ENCODE measurements at regions not wholly inside any gene's neighbourhood (a gene's known extent, or its start where the extent isn't known, plus 50 kb on each side); places are given as distances from the start of the nearest gene placed in this dataset.
"Not testable (repeated sequence)": the region's sequence is repeated elsewhere in the genome, so short reads cannot be mapped to it uniquely, and the experiment has no call there.

DNA sequence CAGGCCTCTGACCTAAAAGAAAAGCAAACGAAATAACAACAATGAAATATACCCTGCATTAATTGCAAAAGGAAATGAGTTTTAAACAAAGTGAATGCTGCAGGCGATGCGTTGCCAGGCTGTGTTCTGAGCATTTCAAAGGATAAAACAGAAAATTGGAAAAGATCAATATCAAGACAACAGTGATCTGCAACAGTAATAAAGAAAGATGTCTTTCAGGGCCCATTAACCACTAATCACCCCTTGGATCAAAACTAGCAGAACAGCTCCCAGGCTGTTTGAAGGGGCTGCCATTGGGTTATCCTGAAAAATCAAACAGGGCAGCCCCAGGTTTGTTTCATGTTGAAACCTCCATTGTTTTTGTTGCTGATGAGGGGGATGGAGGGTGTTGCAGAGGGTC, 219.2 kb downstream of the FGFR2 start:
- DNase-seq (ENCODE audit: low spot score), result no peak

GRCh38 chr10:121380211-121380610, 218.0 kb downstream of the FGFR2 start:
- no peak for DNase-seq (ENCODE audit: low spot score)

DNA sequence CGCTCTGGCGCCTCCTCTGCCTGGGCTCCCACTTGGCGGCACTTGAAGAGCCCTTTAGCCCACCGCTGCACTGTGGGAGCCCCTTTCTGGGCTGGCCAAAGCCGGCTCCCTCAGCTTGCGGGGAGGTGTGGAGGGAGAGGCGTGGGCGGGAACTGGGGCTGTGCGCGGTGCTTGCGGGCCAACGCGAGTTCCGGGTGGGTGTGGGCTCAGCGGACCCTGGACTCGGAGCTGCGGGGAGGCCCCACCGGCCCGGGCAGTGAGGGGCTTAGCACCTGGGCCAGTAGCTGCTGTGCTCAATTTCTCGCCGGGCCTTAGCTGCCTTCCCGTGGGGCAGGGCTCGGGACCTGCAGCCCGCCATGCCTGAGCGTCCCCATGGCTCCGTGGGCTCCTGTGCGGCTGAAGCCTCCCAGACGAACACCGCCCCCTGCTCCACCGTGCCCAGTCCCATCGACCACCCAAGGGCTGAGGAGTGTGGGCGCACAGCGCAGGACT, 216.2 kb downstream of the FGFR2 start:
- not testable (repeated sequence) for DNase-seq (ENCODE audit: low spot score)

- no peak for DNase-seq (ENCODE audit: low spot score)
These were observed 213.1 kb downstream of the FGFR2 start for GRCh38 chr10:121385136-121385535.

- DNase-seq (ENCODE audit: low spot score), result no peak
These were observed 205.6 kb downstream of the FGFR2 start for GRCh38 chr10:121392657-121393056.

- DNase-seq (ENCODE audit: low spot score), result no peak
These were observed 204.7 kb downstream of the FGFR2 start for GRCh38 chr10:121393522-121393921.

- DNase-seq (ENCODE audit: low spot score), result not testable (repeated sequence)
These were observed 197.7 kb downstream of the FGFR2 start for GRCh38 chr10:121400507-121400906.

DNA sequence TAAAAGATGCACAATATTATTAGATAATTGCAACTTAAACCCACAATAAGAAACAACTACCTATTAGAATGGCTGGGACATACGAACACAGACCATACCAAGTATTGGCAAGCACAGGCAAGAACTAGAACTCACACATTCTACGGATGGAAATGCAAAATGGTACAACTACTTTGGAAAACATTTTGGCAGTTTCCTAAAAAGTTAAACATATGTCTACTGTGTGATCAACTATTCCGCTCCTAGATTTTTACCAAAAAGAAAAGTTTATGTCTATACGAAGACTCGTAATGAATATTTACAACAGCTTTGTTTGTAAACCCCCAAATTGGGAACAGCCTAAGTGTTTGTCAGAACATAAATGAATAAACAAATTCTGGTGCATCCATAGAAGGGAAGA, 194.7 kb downstream of the FGFR2 start:
- no peak for DNase-seq (ENCODE audit: low spot score)

DNA sequence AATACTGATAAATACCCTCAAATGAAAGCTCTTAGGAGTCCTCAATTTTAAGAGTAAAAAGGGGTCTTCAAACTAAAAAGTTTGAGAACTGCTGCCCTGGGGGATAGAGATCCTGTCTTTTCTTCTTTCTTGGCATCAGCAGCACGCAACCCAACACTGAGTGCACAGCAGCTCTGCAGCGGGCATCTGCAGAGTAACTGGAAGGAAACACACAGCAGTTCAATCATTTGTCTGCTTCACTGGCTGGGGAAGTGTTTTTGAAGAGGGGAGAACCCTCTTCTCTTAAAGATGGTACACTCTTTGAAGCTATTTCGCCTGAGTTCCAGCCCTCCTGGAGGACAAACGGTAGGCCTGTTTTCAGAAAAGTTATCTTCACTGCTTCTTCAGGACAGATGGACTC, 193.6 kb downstream of the FGFR2 start:
- no peak for DNase-seq (ENCODE audit: low spot score)

DNA sequence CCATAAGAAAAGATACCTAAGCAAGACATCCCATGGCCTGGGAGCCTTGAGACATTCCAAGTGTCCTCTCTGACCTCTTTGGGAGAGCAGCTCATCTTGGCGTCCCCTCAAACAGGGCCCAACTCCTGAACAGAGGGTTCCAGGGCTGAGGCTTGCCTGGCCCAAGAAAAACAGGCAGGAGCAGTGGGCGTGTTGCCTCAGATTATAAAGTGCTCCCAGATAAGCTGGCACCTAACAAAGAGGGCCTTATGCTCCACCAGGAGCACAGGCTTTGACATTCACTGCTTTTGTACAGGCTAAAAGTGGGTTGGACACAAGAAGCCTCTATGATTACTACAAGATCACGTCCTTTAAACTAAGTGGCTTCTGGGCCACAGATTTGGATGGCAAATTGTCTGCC, 193.1 kb downstream of the FGFR2 start:
- no peak for DNase-seq (ENCODE audit: low spot score)

DNA sequence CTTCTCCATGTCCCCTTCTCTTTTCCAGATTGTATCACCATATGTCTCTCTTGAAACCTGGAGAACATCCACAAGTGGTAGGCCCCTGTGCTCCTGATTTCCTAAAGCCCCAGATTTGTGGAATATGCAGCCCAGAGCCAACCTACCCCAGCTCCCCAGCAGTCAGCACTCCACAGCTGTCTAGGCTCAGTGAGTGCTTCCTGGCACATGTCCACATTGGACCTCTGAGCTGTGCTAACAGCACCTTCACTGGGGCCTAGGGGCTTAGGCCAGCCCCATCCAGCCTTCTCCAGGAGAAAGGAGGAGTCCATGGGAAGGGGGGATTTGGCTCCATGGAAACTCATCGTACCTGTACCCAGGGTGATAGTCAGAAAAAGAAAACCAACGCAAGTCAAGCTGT, 192.7 kb downstream of the FGFR2 start:
- DNase-seq (ENCODE audit: low spot score), result no peak

DNA sequence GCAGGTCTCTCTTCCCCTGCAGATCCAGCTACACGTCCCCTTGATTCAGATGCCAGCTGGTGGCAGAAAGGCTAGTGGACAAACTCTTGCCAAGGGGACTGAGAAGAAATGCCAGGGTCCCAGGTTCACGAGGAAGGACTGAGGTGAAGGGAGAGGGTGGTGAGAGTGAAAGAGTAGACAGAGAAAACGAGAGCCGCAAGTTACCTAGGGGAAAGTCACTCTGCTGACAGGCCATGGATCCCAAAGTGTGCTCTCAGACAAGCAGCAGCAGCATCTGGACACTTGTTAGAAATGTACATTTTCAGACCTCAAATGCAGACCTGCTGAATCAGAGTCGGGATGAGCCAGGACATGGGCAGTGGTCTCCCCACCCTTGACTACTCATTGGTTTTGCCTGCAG, 192.3 kb downstream of the FGFR2 start:
- DNase-seq (ENCODE audit: low spot score), result no peak

GRCh38 chr10:121406823-121407545, 191.3 kb downstream of the FGFR2 start:
- DNase-seq (ENCODE audit: low spot score), result no peak

GRCh38 chr10:121409466-121410104, 188.7 kb downstream of the FGFR2 start:
- no peak for DNase-seq (ENCODE audit: low spot score)

DNA sequence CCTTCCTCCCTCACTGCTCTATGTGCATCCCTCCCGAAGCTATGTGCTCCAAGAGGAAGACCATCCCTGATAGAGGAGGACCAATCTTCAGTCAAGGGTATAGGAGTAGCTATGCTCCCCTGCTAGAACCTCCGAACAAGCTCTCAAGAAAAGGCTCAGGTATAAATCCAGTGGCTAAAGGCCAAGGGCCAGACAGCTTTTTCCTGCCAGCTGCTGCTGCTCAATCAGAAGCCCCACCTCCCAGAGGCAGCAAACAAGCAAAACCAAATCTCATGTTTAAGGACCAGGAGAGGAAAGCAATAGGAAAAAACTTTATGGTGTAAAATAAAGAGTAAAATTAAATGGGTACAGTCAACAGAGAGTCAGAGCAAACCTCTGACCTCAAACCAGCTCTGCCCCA, 187.2 kb downstream of the FGFR2 start:
- DNase-seq (ENCODE audit: low spot score), result no peak

- no peak for DNase-seq (ENCODE audit: low spot score)
These were observed 184.3 kb downstream of the FGFR2 start for GRCh38 chr10:121413951-121414350.

DNA sequence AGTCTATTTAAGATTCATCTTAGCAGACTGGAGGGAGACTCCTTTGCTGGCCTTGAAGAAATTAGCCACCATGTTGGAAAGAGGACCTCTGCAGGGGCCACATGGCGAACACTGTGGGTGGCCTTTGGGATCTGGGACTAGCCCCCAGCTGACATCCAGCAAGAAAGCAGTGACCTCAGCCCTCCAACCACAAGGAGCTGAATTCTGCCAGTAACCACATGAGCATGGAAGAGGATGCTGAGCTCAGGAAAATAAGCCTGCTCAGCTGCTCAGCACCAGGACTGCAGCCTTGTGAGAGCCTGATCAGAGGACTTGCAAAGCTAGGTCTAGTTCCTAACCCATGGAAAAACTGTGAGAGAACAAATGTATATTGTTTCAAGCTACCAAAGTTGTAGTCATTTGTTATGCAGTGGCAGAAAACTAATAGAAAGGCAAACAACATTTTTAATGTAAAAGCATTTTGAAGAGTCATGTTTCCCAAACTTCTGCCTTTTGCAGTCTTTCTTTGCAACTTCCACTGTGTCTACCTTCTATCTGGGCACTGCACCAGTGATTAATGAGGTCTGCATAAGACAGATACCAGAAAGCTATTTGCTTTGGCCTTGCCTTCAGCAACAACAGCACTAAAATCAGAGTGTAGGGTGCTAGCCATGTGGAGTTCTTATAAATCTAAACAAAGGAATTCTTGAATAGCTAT, 183.7 kb downstream of the FGFR2 start:
- DNase-seq (ENCODE audit: low spot score), result no peak

DNA sequence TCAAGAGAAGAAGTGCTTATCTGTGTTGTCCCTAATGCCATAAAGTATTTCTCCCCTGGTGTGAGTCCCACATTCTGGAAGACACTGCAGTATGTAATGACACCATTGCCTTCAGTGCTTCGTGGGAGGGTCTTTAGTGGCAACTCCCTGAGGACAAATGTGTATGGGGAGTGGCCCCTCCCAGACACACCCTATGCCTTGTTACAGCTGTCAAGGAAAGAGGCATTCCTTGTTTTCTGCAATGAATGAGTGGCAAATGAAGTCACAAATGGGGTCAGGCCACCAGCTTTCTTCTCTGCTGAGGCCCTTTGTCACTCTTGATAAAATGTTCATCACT, 183.2 kb downstream of the FGFR2 start:
- no peak for DNase-seq (ENCODE audit: low spot score)

DNA sequence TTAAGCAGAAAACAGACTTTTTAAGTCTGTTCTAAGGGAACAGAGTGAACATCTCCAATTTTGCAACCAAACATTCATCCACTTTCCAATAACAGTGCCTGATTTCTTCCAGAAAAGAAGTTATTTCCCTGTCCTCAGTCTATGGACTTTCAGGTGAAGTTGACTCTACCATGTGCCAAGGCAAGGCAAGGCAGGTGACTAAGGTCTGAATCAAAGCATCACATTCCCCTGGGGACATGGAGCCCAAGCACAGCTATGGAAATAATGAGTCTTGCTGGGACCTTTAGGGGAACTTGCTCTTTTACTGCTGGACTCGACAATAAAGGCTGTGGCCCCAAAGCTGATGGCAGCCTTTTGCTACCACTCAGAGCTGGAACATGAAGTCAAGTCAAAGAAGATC, 182.2 kb downstream of the FGFR2 start:
- DNase-seq (ENCODE audit: low spot score), result no peak

- DNase-seq (ENCODE audit: low spot score), result no peak
These were observed 180.9 kb downstream of the FGFR2 start for GRCh38 chr10:121417298-121417697.

DNA sequence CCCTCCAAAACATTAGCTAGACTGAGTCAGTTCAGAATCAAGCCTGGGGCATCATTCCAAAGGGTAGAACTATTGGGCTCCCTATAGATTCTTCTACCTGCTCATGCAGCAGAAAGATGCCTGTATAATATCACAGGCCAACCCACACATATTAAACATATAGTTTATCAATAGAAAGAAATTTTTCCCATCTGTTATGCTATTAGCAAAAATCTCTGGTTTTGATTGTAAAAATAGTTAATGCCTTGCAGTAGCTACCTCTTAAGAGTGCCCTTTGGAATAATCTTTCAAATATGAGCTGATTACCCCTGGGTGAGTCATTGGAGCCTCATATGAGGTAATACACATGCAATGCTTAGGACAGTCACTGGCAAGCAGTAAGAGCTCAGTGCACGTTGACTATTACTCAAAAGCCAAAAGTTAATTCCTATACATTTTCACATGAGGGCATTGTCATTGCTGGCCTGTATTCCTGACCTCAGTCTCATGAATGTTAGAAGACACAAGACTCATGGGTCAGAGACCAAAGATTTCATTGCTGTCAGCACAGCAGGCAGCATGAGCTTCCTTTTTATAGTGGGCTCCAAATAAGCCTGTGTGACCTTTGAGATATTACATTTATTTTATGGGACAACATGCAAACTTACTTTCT, 180.0 kb downstream of the FGFR2 start:
- no peak for DNase-seq (ENCODE audit: low spot score)

- DNase-seq (ENCODE audit: low spot score), result no peak
These were observed 178.2 kb downstream of the FGFR2 start for GRCh38 chr10:121420006-121420405.

DNA sequence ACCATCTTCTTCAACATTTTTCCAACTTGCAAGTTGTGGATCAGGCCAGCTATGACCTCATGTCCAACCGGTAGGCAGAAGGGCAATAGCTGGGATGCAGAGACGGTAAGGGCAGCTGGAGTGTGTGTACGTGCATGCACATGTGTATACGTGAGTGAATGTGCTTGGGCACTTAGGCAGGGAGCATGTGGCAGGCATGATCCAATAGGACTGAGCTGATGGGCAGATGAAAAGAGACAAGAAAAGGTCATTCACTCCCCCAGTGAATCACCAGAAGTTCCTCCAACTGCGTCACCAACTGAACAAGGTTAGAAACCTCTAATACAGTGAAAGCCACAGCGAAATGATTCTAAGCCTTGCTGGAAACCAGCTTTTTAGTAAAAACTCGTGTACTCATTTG, 176.1 kb downstream of the FGFR2 start:
- no peak for DNase-seq (ENCODE audit: low spot score)
